ENCODE measurements at regions not wholly inside any gene's neighbourhood (a gene's known extent, or its start where the extent isn't known, plus 50 kb on each side); places are given as distances from the start of the nearest gene placed in this dataset.

- DNase-seq, result no peak
These were observed 455.8 kb upstream of the SALL3 start for GRCh38 chr18:78523850-78524249.

- DNase-seq, result no peak
These were observed 454.1 kb upstream of the SALL3 start for GRCh38 chr18:78525366-78526111.

DNA sequence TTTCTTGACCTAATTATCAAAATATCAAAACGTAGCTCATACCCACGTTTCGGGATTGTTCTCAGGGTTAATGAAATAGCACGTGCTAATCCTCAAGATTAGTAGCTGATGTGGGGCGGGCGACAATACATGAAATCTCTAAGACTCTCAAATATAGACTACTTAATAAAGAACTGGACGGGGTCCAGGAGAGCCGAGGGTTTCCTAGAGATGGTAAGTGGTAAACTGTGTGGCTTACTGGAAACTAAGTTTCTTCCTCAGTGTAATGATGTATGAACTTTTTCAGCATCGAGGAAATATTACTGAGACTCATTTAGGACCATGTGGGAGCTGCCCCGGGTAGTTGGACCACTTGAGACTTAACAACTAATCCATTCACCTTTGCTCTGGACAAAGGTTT, 453.3 kb upstream of the SALL3 start:
- no peak for DNase-seq

- DNase-seq, result no peak
These were observed 452.5 kb upstream of the SALL3 start for GRCh38 chr18:78526923-78527711.

- DNase-seq, result no peak
These were observed 451.6 kb upstream of the SALL3 start for GRCh38 chr18:78527984-78528383.

- no peak for DNase-seq
These were observed 451.0 kb upstream of the SALL3 start for GRCh38 chr18:78528411-78529258.

DNA sequence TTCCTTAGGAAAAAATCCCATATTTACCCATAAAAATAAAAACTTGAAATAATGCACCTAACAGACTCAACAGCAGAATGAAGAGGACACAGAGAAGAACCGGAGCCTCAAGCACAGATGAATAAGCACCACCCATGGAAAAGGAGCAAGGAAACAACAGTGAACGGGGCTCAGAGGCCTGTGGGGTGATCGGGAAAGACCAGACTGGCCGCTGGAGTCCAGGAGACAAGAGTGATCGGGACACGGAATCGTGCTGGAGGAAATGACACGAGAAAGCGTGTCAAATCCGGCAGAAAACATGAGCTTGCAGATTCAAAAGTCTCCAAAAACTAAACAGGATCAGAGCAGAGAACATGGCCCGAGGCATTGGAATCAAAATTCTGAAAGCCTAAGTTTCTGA, 448.0 kb upstream of the SALL3 start:
- no peak for DNase-seq

DNA sequence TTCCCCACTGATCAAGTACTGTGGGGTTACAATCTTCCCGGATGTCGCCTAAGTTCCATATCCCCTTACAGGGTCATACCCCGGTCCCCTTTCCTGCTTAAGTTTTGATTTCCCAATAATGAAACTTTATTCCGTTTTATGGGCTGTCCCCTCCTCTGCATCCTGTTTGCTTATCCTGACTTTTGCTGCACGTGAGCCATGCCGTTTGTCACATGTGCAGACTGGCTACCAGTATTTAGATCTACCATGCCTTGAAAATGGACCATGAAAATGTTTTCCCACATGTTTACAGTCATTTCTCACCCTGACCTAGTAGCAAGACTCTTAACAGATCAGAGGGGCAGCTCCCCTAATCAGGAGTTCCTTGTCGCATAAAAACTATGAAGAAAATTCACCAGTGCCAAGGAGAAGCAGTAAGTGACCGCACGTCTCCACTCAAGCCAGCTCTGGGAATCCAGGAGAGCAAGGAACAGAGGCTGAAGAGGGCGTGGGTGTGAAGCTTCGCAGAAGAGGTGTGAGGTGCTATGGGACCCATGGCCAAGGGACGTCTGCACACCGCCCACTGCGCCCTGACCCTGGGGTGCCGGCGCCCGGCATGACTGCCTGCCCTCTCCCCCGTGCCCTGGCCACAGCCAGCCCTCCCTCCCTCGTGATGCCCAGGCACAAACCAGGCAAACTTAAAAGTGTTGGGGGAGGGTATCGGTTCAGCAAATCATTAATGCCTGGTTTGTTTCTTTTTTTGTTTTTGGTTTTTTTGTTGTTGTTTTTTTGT, 440.8 kb upstream of the SALL3 start:
- no peak for DNase-seq

DNA sequence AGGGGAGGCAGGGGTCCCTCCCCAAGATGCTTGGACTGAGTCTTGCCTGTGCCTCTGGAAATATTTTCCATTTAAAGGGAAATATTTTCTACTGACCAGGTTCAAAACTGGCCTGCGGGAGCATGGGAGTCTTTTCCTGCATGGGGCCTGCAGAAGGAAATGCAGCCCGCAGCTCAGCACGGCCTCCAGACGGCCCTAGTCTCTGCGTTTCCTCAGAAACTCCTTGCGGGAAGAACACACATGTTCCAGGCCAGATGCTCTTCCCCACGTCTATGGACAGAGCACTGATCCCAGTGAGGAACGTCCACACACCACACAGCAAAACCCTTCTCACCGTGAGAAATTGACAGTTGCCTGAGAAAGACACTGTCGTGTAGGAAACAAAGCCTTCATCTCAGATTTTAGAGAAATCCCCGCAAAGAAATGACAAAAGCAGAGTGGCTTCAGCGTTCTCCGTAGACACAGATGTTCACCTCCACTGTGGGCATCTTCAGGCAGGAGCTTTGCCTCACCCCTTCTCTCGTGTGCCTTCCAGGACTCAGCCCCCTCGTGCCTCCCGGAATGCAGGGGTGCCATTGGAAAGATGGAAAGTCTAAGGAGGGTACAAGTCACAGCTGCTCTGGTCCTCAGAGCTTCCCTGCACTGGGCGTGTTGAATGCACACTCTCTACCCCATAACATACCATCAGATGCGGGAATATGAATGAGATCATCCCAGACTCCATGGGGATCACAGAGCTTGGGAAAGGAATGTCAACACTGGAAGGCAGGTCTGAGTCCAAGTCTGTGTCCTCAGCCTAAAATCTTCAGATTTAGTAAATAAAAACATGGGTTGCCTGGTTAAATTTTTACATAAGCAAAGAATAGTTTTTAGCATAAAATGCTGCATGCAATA, 438.7 kb upstream of the SALL3 start:
- no peak for DNase-seq

DNA sequence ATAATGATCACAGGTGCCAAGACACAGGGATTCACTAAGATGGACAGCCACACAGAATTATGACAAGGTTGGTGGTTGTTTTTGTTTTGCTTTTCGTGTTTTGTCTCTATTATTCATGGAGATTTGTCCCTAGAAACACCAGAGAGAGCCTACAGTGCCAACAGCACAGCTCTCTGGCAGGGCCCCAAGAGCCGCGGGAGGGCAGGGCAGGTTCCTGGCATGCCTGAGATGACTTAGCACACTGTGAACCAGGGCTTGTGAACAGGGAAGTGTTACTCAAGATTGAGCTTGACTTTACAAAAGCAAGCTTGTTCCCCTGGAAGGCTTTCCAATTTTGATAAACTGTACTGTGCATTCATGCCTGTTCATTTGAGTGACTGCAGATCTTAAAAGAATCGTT, 437.4 kb upstream of the SALL3 start:
- DNase-seq, result peak; percentile 34

- no peak for DNase-seq
These were observed 436.4 kb upstream of the SALL3 start for GRCh38 chr18:78543201-78543725.

GRCh38 chr18:78546281-78546680, 433.3 kb upstream of the SALL3 start:
- DNase-seq, result no peak

DNA sequence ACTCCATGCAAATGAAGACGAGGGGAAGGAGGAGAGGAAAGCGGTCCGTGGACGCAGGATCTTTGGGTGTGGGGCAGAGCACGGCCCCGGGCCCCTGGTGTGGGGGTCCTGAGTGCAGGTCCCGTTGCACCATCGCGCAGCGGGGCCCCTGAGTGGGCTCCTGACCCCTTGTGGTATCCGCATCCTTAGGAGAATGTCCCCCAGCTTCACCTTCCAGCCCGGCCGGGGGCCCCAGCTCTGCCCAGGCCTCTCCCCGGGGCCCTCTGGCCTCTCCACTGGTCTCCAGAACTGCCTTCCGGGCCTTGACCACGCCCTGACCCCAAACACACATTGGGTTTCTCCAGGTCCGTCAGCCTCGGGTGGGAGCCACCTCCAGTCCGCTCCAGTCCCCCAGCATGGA, 431.8 kb upstream of the SALL3 start:
- DNase-seq, result no peak

DNA sequence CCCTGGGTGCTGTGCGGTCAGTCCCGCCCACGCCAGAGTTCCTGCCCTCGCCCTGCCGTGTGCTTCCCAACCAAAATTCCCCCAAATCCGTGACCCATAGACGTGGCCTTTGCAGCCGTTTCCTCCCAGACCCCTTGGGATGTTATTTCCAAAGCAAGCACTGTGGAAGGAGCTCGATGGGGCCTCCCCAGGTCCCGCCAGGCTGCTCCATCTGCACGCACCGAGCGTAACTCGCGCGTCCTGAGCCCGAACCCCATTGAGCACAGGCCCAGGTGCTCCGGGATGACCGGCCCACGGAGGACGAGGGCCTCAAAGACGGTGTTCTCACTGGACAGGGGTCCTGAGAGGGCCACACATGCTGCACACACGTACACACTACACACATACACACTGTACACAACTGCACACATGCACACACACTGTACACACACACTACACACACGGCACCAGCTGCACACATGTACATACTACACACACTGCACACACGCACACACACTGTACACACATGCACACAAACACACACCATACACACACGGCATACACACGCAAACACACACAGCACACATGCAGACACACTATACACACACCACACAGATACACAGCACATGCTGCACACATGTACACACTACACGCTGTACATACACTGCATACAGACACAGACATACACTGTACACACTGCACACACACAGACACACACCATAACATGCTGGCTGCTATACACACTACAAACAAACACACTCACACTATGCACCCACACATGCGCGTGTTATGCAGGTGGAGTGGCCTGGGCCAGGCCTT, 431.2 kb upstream of the SALL3 start:
- DNase-seq, result no peak

DNA sequence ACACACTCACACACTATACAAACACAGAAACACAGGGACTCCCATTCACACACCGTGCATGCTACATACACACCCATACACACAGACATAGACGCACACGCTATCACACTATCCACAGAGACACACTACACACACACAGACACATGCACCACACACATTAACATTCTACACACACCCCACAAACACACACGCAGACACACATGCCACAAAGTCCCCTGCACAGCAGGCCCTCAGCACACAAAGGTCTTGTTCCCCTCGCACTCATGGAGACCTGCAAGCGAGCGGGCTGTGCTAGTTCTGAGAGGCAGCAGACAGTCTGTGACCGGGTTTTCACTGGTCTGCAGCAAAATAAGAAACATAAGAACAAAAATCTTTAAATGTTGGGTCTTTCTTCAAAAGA, 429.6 kb upstream of the SALL3 start:
- no peak for DNase-seq

GRCh38 chr18:78554944-78555608, 424.5 kb upstream of the SALL3 start:
- DNase-seq, result no peak

- DNase-seq, result no peak
These were observed 422.2 kb upstream of the SALL3 start for GRCh38 chr18:78557371-78557770.

- no peak for DNase-seq
These were observed 421.4 kb upstream of the SALL3 start for GRCh38 chr18:78558101-78558810.

DNA sequence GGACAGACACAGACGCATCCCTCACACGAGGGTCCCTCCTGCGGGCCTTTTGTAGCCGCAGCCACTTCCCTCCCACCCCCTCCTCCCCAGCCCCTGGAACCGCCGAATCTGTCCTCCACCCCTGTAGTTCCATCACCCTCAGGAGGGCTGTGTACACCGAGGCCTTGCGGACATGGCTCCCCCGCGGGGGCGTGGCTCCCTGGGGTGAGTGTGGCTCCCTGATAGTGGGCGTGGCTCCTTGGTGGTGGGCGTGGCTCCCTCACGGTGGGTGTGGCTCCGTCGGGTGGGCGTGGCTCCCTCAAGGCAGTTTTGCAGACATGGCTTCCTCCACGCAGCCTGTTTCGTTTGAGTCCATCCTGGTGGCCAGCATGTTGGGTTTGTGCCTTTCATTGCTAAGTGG, 420.7 kb upstream of the SALL3 start:
- no peak for DNase-seq

All from GF-D8 (cell line).